ENCODE measurements at regions not wholly inside any gene's neighbourhood (a gene's known extent, or its start where the extent isn't known, plus 50 kb on each side); places are given as distances from the start of the nearest gene placed in this dataset.

DNA sequence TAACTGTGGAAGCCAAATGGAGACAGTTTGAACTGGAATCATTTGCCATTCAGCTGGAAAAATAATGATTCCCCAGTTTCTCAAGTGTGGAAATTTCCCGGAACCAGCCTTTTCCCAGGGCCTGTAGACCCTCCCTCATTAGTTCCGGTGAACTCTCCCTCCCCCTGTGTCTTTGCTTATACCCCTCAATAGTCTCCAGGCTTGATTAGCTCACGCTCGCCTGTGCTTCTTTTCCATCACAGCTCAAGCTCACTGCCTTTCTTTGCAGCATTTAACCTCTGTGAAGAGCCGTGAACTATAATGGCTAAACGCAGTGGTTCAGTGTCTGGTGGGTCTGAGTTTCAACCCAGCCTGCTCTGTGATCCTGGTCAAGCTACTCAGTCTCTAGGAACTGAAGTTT is 690.8 kb downstream of the INHBA start:
- no peak overlapping the region for H3K4me2 ChIP-seq (ENCODE audit: control insufficient read depth, insufficient read depth)
- in situ Hi-C loops (cut with MboI) (no loop called here), intact Hi-C loops (cut with micrococcal nuclease; ENCODE audit: unreplicated experiment) (no loop called here)
- CTCF ChIA-PET, result interaction anchor here (1.9 kb wide), 1 partner anchor 9 kb away, joined by 13 read pairs; no protein-coding TSS in a partner anchor
- no peaks in the 10 kb centered on the region for H3K4me1 ChIP-seq (ENCODE audit: control insufficient read depth, insufficient read depth, low read length)
- no peaks in the 10 kb centered on the region for H3K79me2 ChIP-seq (ENCODE audit: control insufficient read depth, insufficient read depth, low read length)
- FAIRE-seq, result no peak
- whole genome bisulfite sequencing (ENCODE audit: insufficient coverage, insufficient replicate concordance, low lambda C conversion rate, missing lambda C conversion rate), result 32% methylated on average over 6 of the region's 6 CpGs
- no peak overlapping the region for H3K9ac ChIP-seq (ENCODE audit: control insufficient read depth, insufficient read depth, low read length)
- POLR2A ChIA-PET, result no interaction called here
- H3K27me3 ChIP-seq (replicated peaks in 1 of 2; ENCODE audit: control insufficient read depth in 2 of 2, insufficient read depth in 2 of 2, low read length in 1 of 2), result no peaks in the 10 kb centered on the region; a peak in 1 of 4 replicates
- DNase-seq (ENCODE audit: low read depth, low spot score), result no peak
- BruUV-seq (replicated peaks), result no TSS peak
- H4K20me1 ChIP-seq (ENCODE audit: control insufficient read depth, insufficient read depth), result no peaks in the 10 kb centered on the region
- H3K4me3 ChIP-seq, result no peak overlapping the region
- H3K36me3 ChIP-seq (ENCODE audit: control insufficient read depth in 2 of 2, insufficient read depth in 2 of 2, low read length in 1 of 2), result no peaks in the 10 kb centered on the region
- ATAC-seq, result no peak
- no peak overlapping the region for H2AFZ ChIP-seq (ENCODE audit: control insufficient read depth, low read depth, low read length)
- RAD21 ChIA-PET (ENCODE audit: unreplicated experiment), result no interaction called here
- SMC1A ChIA-PET (ENCODE audit: uncharacterized antibody, unreplicated experiment), result interaction anchor here (0.5 to 2.0 kb wide), 6 partner anchors 8 to 958 kb away, joined by 3 to 5 read pairs (median 4); no protein-coding TSS in a partner anchor
- TF ChIP-seq, protein P1, sequence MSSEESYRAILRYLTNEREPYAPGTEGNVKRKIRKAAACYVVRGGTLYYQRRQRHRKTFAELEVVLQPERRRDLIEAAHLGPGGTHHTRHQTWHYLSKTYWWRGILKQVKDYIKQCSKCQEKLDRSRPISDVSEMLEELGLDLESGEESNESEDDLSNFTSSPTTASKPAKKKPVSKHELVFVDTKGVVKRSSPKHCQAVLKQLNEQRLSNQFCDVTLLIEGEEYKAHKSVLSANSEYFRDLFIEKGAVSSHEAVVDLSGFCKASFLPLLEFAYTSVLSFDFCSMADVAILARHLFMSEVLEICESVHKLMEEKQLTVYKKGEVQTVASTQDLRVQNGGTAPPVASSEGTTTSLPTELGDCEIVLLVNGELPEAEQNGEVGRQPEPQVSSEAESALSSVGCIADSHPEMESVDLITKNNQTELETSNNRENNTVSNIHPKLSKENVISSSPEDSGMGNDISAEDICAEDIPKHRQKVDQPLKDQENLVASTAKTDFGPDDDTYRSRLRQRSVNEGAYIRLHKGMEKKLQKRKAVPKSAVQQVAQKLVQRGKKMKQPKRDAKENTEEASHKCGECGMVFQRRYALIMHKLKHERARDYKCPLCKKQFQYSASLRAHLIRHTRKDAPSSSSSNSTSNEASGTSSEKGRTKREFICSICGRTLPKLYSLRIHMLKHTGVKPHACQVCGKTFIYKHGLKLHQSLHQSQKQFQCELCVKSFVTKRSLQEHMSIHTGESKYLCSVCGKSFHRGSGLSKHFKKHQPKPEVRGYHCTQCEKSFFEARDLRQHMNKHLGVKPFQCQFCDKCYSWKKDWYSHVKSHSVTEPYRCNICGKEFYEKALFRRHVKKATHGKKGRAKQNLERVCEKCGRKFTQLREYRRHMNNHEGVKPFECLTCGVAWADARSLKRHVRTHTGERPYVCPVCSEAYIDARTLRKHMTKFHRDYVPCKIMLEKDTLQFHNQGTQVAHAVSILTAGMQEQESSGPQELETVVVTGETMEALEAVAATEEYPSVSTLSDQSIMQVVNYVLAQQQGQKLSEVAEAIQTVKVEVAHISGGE (CRISPR knock-in tag; IDR thresholded peaks at IDR 0.05), result no peak
- TF ChIP-seq NFIC (IDR thresholded peaks at IDR 0.05; ENCODE audit: low read depth, low read length) (no peak), SMARCA5 (IDR thresholded peaks at IDR 0.05) (no peak), SREBF2 (IDR thresholded peaks at IDR 0.05; ENCODE audit: low read length) (no peak), ZNF217 (IDR thresholded peaks at IDR 0.05) (no peak), MTA3 (IDR thresholded peaks at IDR 0.05; ENCODE audit: borderline replicate concordance, low read length) (no peak)
- TF ChIP-seq, protein P2, sequence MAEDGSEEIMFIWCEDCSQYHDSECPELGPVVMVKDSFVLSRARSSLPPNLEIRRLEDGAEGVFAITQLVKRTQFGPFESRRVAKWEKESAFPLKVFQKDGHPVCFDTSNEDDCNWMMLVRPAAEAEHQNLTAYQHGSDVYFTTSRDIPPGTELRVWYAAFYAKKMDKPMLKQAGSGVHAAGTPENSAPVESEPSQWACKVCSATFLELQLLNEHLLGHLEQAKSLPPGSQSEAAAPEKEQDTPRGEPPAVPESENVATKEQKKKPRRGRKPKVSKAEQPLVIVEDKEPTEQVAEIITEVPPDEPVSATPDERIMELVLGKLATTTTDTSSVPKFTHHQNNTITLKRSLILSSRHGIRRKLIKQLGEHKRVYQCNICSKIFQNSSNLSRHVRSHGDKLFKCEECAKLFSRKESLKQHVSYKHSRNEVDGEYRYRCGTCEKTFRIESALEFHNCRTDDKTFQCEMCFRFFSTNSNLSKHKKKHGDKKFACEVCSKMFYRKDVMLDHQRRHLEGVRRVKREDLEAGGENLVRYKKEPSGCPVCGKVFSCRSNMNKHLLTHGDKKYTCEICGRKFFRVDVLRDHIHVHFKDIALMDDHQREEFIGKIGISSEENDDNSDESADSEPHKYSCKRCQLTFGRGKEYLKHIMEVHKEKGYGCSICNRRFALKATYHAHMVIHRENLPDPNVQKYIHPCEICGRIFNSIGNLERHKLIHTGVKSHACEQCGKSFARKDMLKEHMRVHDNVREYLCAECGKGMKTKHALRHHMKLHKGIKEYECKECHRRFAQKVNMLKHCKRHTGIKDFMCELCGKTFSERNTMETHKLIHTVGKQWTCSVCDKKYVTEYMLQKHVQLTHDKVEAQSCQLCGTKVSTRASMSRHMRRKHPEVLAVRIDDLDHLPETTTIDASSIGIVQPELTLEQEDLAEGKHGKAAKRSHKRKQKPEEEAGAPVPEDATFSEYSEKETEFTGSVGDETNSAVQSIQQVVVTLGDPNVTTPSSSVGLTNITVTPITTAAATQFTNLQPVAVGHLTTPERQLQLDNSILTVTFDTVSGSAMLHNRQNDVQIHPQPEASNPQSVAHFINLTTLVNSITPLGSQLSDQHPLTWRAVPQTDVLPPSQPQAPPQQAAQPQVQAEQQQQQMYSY (CRISPR knock-in tag; IDR thresholded peaks at IDR 0.05), result no peak
- TF ChIP-seq, protein P3, sequence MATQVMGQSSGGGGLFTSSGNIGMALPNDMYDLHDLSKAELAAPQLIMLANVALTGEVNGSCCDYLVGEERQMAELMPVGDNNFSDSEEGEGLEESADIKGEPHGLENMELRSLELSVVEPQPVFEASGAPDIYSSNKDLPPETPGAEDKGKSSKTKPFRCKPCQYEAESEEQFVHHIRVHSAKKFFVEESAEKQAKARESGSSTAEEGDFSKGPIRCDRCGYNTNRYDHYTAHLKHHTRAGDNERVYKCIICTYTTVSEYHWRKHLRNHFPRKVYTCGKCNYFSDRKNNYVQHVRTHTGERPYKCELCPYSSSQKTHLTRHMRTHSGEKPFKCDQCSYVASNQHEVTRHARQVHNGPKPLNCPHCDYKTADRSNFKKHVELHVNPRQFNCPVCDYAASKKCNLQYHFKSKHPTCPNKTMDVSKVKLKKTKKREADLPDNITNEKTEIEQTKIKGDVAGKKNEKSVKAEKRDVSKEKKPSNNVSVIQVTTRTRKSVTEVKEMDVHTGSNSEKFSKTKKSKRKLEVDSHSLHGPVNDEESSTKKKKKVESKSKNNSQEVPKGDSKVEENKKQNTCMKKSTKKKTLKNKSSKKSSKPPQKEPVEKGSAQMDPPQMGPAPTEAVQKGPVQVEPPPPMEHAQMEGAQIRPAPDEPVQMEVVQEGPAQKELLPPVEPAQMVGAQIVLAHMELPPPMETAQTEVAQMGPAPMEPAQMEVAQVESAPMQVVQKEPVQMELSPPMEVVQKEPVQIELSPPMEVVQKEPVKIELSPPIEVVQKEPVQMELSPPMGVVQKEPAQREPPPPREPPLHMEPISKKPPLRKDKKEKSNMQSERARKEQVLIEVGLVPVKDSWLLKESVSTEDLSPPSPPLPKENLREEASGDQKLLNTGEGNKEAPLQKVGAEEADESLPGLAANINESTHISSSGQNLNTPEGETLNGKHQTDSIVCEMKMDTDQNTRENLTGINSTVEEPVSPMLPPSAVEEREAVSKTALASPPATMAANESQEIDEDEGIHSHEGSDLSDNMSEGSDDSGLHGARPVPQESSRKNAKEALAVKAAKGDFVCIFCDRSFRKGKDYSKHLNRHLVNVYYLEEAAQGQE (IDR thresholded peaks at IDR 0.05; ENCODE audit: low read depth, low read length), result no peak
- no peak overlapping the region for H3K27ac ChIP-seq (ENCODE audit: control insufficient read depth, insufficient read depth)
- no peaks in the 10 kb centered on the region for H3K9me3 ChIP-seq (replicated peaks; ENCODE audit: control insufficient read depth, insufficient read depth, low read length)

Data from GM12878 (cell line).